AG10803 (cell line): ENCODE measurements at regions not wholly inside any gene's neighbourhood (a gene's known extent, or its start where the extent isn't known, plus 50 kb on each side); places are given as distances from the start of the nearest gene placed in this dataset.

ENCODE experiments used
- DNase-seq: peaks from one replicate; pipeline ENCODE4 v3.0.0; 2010; ENCODE audit warnings: low read depth
- H3K4me3 ChIP-seq: 2 replicates; pipeline ENCODE4 v1.5.1; 2011; ENCODE audit warnings: mild to moderate bottlenecking, low read length, control low read depth
- CTCF ChIP-seq: conservative IDR thresholded peaks from 2 replicates; pipeline ENCODE4 v1.5.1; 2011; ENCODE audit warnings: mild to moderate bottlenecking, low read length, control low read depth, inconsistent platforms

- no peak for DNase-seq
- TF ChIP-seq CTCF, result no peak
These were observed 223.6 kb upstream of the RAB4A start for GRCh38 chr1:229047161-229047839.

GRCh38 chr1:229047840-229048620 is 222.9 kb upstream of the RAB4A start:
- H3K4me3 ChIP-seq, result no peak overlapping the region
- no peak for DNase-seq
- no peak for TF ChIP-seq CTCF

More at GRCh38 chr1:229047161-229047839, 223.6 kb upstream of the RAB4A start:
- H3K4me3 ChIP-seq, result no peak overlapping the region

GRCh38 chr1:229048896-229049295 is 222.0 kb upstream of the RAB4A start:
- DNase-seq, result no peak
- H3K4me3 ChIP-seq, result no peak overlapping the region
- no peak for TF ChIP-seq CTCF

- H3K4me3 ChIP-seq, result no peak overlapping the region
- no peak for TF ChIP-seq CTCF
- DNase-seq, result no peak
These were observed 214.9 kb upstream of the RAB4A start for GRCh38 chr1:229056046-229056445.

DNA sequence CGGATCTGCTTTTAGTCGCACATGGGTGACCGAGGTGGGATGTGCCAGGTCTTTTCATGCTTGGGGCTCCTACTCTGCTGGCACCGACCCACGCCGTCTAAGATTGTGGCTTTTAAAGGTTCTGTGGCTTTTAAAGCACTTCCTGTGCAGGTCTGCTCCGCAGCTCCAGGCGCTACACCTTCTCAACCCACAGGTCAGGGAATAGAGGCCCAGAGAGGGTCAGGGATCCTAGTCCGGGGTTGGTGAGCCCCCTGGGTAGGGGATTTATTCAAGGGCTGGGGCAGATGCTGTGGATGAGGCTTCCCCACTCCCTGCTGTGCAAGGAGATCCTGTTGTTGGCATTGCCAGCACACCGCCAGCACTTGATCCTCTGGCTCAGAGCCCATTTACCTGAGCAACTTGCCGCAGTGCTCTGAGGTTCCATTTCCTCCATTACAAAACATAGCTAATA is 212.8 kb upstream of the RAB4A start:
- no peak overlapping the region for H3K4me3 ChIP-seq
- TF ChIP-seq CTCF, result no peak
- no peak for DNase-seq

DNA sequence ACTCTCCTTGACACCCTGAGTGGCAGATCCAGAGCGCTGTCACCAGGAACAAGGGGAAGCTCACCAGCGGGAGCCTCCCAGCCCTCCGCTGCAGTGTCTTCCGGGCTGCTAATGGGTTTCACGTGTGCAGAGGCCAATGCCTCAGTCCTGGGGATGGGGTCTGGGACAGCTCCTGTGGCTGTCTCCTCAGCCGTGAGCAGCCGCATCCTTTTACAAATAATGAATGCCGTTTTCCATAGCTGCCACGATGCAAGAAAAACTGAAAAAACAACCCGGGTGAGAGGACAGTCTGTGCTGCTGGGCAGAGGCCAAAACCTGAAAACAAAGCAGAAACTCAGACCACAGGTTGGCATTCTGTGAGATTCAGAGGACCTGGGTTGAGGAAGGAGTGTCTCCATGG is 212.2 kb upstream of the RAB4A start:
- TF ChIP-seq CTCF, result no peak
- H3K4me3 ChIP-seq, result no peak overlapping the region
- DNase-seq, result no peak
